Effector CD8-positive, alpha-beta T cell (primary cell): ENCODE measurements at regions not wholly inside any gene's neighbourhood (a gene's known extent, or its start where the extent isn't known, plus 50 kb on each side); places are given as distances from the start of the nearest gene placed in this dataset.

Source experiments
- DNase-seq: peaks from one replicate; lab custom pipeline; 2025; lab: John Stamatoyannopoulos, UW

- no peak for DNase-seq
Observed at GRCh38 chr22:48713272-48714205, 1114.1 kb downstream of the BRD1 start.

- no peak for DNase-seq
Observed at GRCh38 chr22:48712558-48713271, 1115.0 kb downstream of the BRD1 start.

- DNase-seq = no peak
Observed at GRCh38 chr22:48711669-48712068, 1116.0 kb downstream of the BRD1 start.

GRCh38 chr22:48711031-48711431, 1116.6 kb downstream of the BRD1 start:
- DNase-seq = no peak

- DNase-seq = no peak
Observed at GRCh38 chr22:48710410-48710809, 1117.3 kb downstream of the BRD1 start.

GRCh38 chr22:48709976-48710375, 1117.7 kb downstream of the BRD1 start:
- no peak for DNase-seq

GRCh38 chr22:48709453-48709852, 1118.2 kb downstream of the BRD1 start:
- DNase-seq = no peak

- no peak for DNase-seq
Observed at GRCh38 chr22:48708558-48709245, 1119.0 kb downstream of the BRD1 start.

- no peak for DNase-seq
Observed at GRCh38 chr22:48707763-48708557, 1119.7 kb downstream of the BRD1 start.

- DNase-seq = no peak
Observed at GRCh38 chr22:48706934-48707762, 1120.5 kb downstream of the BRD1 start.

- no peak for DNase-seq
Observed at GRCh38 chr22:48705917-48706605, 1121.6 kb downstream of the BRD1 start.

- DNase-seq = no peak
Observed at GRCh38 chr22:48705159-48705916, 1122.3 kb downstream of the BRD1 start.

- DNase-seq = no peak
Observed at GRCh38 chr22:48704335-48704734, 1123.3 kb downstream of the BRD1 start.

- DNase-seq = no peak
Observed at GRCh38 chr22:48703265-48703941, 1124.3 kb downstream of the BRD1 start.

GRCh38 chr22:48702573-48703264, 1125.0 kb downstream of the BRD1 start:
- DNase-seq = no peak

GRCh38 chr22:48701296-48702030, 1126.2 kb downstream of the BRD1 start:
- DNase-seq = no peak

GRCh38 chr22:48700566-48701295, 1126.9 kb downstream of the BRD1 start:
- no peak for DNase-seq
